NCI-H1436 (cell line): ENCODE measurements at regions not wholly inside any gene's neighbourhood (a gene's known extent, or its start where the extent isn't known, plus 50 kb on each side); places are given as distances from the start of the nearest gene placed in this dataset.
"Not testable (repeated sequence)": the region's sequence is repeated elsewhere in the genome, so short reads cannot be mapped to it uniquely, and the experiment has no call there.

Experiments
- DNase-seq: peaks from one replicate; lab custom pipeline; 2025; lab: John Stamatoyannopoulos, UW

- DNase-seq = no peak
Observed at GRCh38 chr16:86869288-86870022, 291.1 kb downstream of the FOXL1 start.

- DNase-seq = no peak
Observed at GRCh38 chr16:86870380-86870779, 292.0 kb downstream of the FOXL1 start.

GRCh38 chr16:86872131-86872530 lies 293.8 kb downstream of the FOXL1 start:
- DNase-seq = no peak

- no peak for DNase-seq
Observed at GRCh38 chr16:86872833-86873232, 294.5 kb downstream of the FOXL1 start.

- no peak for DNase-seq
Observed at GRCh38 chr16:86874141-86874540, 295.8 kb downstream of the FOXL1 start.

- no peak for DNase-seq
Observed at GRCh38 chr16:86876499-86876898, 298.1 kb downstream of the FOXL1 start.

- no peak for DNase-seq
Observed at GRCh38 chr16:86877108-86877507, 298.8 kb downstream of the FOXL1 start.

GRCh38 chr16:86877835-86878234 lies 299.5 kb downstream of the FOXL1 start:
- no peak for DNase-seq

GRCh38 chr16:86878236-86879080 lies 300.1 kb downstream of the FOXL1 start:
- DNase-seq = no peak

- DNase-seq = no peak
Observed at GRCh38 chr16:86879268-86879667, 300.9 kb downstream of the FOXL1 start.

- DNase-seq = no peak
Observed at GRCh38 chr16:86880316-86881117, 302.2 kb downstream of the FOXL1 start.

GRCh38 chr16:86881118-86881510 lies 302.8 kb downstream of the FOXL1 start:
- DNase-seq = no peak

- no peak for DNase-seq
Observed at GRCh38 chr16:86881861-86882273, 303.5 kb downstream of the FOXL1 start.

- no peak for DNase-seq
Observed at GRCh38 chr16:86882586-86883280, 304.4 kb downstream of the FOXL1 start.

GRCh38 chr16:86883583-86884389 lies 305.4 kb downstream of the FOXL1 start:
- no peak for DNase-seq

GRCh38 chr16:86884390-86884650 lies 306.0 kb downstream of the FOXL1 start:
- no peak for DNase-seq

GRCh38 chr16:86885139-86885538 lies 306.8 kb downstream of the FOXL1 start:
- DNase-seq = no peak

GRCh38 chr16:86886651-86887050 lies 308.3 kb downstream of the FOXL1 start:
- DNase-seq = no peak

- DNase-seq = no peak
Observed at GRCh38 chr16:86887416-86887815, 309.1 kb downstream of the FOXL1 start.

- DNase-seq = no peak
Observed at GRCh38 chr16:86888231-86889053, 310.1 kb downstream of the FOXL1 start.

GRCh38 chr16:86889054-86889366 lies 310.7 kb downstream of the FOXL1 start:
- DNase-seq = not testable (repeated sequence)
